GM20000 (cell line): ENCODE measurements at regions not wholly inside any gene's neighbourhood (a gene's known extent, or its start where the extent isn't known, plus 50 kb on each side); places are given as distances from the start of the nearest gene placed in this dataset.

Experiments used
- DNase-seq: peaks from one replicate; pipeline ENCODE4 v3.0.0; 2012; ENCODE audit warnings: low spot score
- TF ChIP-seq, protein P1 (sequence below): IDR thresholded peaks from 2 replicates; pipeline ENCODE4 v1.5.1; 2012; ENCODE audit warnings: mild to moderate bottlenecking, control low read depth; ENCODE audit errors: extremely low read depth, missing control alignments

DNA sequence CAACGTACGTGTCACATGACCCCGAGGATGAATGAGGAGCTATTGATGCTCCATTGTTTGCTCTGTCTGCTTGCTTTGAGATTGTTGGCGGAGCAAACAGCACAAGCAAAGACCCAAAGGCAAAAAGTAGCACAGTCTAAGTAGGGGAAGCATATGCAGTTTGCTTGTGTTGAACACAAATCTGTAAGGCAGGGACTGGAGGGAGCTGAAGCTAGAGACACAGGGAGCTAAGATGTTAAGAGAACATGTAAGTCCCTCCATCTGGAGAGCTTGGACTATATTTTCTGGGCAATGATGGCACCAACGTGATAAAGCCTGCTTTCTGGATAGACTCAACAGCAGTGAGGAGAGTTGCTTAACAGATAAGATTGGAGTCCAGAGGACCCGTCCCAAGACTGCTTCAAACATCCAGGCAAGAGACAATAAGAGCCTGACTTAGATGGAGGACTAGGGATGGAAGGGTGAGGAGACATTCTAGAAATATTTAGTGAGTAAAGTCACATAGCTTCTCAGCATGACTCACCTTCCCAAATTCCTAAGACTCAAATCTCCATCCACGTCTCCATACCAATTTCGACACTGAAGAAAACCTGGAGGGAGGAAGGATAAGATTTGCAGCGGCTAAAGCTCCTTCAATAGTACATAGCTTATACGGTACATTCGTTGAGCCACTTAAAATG lies 88.1 kb upstream of the KLF7 start:
- TF ChIP-seq, protein P1, sequence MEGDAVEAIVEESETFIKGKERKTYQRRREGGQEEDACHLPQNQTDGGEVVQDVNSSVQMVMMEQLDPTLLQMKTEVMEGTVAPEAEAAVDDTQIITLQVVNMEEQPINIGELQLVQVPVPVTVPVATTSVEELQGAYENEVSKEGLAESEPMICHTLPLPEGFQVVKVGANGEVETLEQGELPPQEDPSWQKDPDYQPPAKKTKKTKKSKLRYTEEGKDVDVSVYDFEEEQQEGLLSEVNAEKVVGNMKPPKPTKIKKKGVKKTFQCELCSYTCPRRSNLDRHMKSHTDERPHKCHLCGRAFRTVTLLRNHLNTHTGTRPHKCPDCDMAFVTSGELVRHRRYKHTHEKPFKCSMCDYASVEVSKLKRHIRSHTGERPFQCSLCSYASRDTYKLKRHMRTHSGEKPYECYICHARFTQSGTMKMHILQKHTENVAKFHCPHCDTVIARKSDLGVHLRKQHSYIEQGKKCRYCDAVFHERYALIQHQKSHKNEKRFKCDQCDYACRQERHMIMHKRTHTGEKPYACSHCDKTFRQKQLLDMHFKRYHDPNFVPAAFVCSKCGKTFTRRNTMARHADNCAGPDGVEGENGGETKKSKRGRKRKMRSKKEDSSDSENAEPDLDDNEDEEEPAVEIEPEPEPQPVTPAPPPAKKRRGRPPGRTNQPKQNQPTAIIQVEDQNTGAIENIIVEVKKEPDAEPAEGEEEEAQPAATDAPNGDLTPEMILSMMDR = no peak
- no peak for DNase-seq

DNA sequence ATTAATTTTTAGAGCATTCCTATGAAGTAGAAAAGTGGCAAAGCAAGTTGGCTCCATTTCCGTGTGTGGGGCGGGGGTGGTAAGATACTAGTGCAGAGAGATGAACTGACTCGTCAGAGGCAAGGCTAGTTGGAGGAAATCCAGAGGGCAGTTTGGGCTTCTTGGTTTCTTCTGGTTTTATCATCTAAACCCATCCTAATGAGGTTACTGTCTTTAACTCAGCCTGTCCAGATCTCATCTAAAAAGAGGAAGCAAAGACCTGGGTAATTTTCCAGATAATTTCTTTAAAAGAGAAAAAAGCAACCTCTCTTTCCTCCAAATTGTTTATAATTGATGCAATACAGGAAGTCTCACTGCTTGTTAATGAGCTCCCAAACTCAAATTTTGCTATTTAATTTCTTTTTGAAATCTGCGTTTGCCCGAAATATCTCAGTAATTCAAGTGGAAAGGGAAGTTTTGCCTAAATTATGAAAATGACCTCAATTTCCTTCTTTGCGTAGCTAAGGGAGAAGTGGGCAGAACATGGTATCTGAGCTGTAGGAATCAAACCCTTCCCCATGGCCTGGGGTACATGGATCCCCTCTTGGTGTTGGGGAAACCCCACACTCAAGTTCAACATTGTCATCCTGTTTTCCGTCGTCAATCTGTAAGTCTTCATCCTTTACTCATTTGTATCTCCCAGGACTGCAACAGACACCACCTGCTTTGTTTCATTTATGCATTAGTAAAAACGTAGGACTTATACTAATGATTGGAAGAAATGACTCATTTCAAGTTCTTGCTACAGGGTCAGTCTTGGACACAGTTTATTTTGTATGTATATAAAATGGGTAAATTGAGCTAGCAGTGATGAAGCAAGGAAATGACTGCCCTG lies 89.1 kb upstream of the KLF7 start:
- DNase-seq = no peak
- TF ChIP-seq, protein P1 = no peak

DNA sequence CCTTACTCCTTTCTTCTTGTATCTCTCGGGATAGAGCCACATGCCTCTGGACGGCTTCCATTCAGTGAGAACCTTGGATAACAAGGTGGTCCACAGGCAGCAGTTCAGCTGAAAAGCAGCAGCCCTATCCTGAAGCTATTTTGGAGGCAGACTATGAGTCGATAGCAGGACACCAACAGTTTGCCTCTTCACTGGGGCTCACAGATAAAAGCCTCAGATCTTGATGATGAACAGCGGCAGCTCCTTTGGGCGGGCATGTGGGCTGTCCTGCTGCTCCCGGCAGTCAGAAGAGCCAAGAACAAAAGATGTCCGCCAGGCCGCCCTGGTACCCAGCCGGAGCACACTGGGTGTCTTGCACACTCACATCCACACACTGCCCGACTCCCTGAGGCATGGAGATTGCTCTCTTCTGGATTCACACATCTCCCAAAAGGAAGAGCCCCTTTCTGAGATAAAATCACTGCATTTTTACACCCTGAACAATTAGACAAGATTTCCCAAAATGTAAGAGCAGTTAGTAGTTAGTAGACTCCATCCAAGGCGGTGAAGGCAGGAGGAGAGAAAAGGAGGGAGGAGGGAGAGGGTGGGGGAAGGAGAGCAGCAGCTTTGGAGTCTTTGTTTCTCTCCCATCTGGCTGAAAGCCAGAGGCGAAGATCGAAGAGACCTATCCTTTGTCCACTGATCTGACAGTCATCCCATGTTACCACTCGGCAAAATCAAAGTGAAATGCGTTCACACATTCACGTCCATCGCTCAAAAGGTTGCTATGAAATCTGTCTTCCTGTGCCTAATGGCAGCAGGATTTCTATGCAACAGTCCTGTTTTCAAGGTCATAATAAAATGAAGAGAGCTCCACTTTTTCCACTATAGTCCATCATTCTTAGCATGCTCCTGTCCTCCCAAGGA lies 90.1 kb upstream of the KLF7 start:
- DNase-seq = no peak

GRCh38 chr2:207256476-207257207 lies 90.9 kb upstream of the KLF7 start:
- TF ChIP-seq, protein P1 = no peak
- no peak for DNase-seq

More for the DNA sequence above, 90.1 kb upstream of the KLF7 start:
- TF ChIP-seq, protein P1 = no peak

- DNase-seq = no peak
- TF ChIP-seq, protein P1 = no peak
Observed at GRCh38 chr2:207257251-207258250, 91.8 kb upstream of the KLF7 start.
